BE2C (cell line): ENCODE measurements at regions not wholly inside any gene's neighbourhood (a gene's known extent, or its start where the extent isn't known, plus 50 kb on each side); places are given as distances from the start of the nearest gene placed in this dataset.

Source experiments
- DNase-seq: peaks from one replicate; pipeline ENCODE4 v3.0.0-alpha.2; 2020
- H3K27me3 ChIP-seq: fragments of 250-450 bp; sonication (Bioruptor Pico); 2 replicates; pipeline ENCODE4 v1.5.1; 2020; ENCODE audit warnings: mild to moderate bottlenecking
- H3K36me3 ChIP-seq: fragments of 250-450 bp; sonication (Bioruptor Pico); 2 replicates; pipeline ENCODE4 v1.5.1; 2020; ENCODE audit warnings: mild to moderate bottlenecking
- H3K4me1 ChIP-seq: fragments of 250-450 bp; sonication (Bioruptor Pico); 2 replicates; pipeline ENCODE4 v1.5.1; 2020
- H3K4me3 ChIP-seq: 2 replicates; pipeline ENCODE4 v1.5.1; 2011; ENCODE audit warnings: low read depth, low read length
- H3K9me3 ChIP-seq: fragments of 250-450 bp; sonication (Bioruptor Pico); 2 replicates; pipeline ENCODE4 v1.5.1; 2020
- CTCF ChIP-seq: IDR thresholded peaks from 2 replicates; pipeline ENCODE4 v1.5.1; 2012; ENCODE audit warnings: mild to moderate bottlenecking, low read depth, low read length

GRCh38 chr13:75214846-75215245, 267.1 kb downstream of the TBC1D4 start:
- no peak for DNase-seq
- TF ChIP-seq CTCF = no peak

GRCh38 chr13:75202981-75203380, 279.0 kb downstream of the TBC1D4 start:
- Histone ChIP-seq H3K27me3 (no peaks in the 10 kb centered on the region), H3K4me3 (no peak overlapping the region), H3K9me3 (no peaks in the 10 kb centered on the region), H3K36me3 (no peaks in the 10 kb centered on the region), H3K4me1 (no peaks in the 10 kb centered on the region)
- DNase-seq = no peak
- TF ChIP-seq CTCF = no peak

More at GRCh38 chr13:75214846-75215245, 267.1 kb downstream of the TBC1D4 start:
- no peak overlapping the region for H3K4me3 ChIP-seq
- no peaks in the 10 kb centered on the region for H3K4me1 ChIP-seq
- H3K9me3 ChIP-seq = no peaks in the 10 kb centered on the region
- H3K27me3 ChIP-seq = no peaks in the 10 kb centered on the region
- no peaks in the 10 kb centered on the region for H3K36me3 ChIP-seq

GRCh38 chr13:75197803-75198202, 284.2 kb downstream of the TBC1D4 start:
- H3K27me3 ChIP-seq = no peaks in the 10 kb centered on the region
- no peak overlapping the region for H3K4me3 ChIP-seq
- H3K4me1 ChIP-seq = no peaks in the 10 kb centered on the region
- no peak for TF ChIP-seq CTCF
- no peaks in the 10 kb centered on the region for H3K36me3 ChIP-seq
- DNase-seq = no peak
- no peaks in the 10 kb centered on the region for H3K9me3 ChIP-seq

- no peaks in the 10 kb centered on the region for H3K36me3 ChIP-seq
- no peak for DNase-seq
- no peaks in the 10 kb centered on the region for H3K4me1 ChIP-seq
- H3K9me3 ChIP-seq = no peaks in the 10 kb centered on the region
- no peak for TF ChIP-seq CTCF
- H3K4me3 ChIP-seq = no peak overlapping the region
- no peaks in the 10 kb centered on the region for H3K27me3 ChIP-seq
These were observed 285.7 kb downstream of the TBC1D4 start for GRCh38 chr13:75196147-75196837.

GRCh38 chr13:75195495-75196146, 286.3 kb downstream of the TBC1D4 start:
- H3K4me1 ChIP-seq = no peaks in the 10 kb centered on the region
- no peak for DNase-seq
- H3K27me3 ChIP-seq = no peaks in the 10 kb centered on the region
- no peak for TF ChIP-seq CTCF
- H3K4me3 ChIP-seq = no peak overlapping the region
- no peaks in the 10 kb centered on the region for H3K36me3 ChIP-seq
- no peaks in the 10 kb centered on the region for H3K9me3 ChIP-seq

- TF ChIP-seq CTCF = no peak
- Histone ChIP-seq H3K27me3 (no peaks in the 10 kb centered on the region), H3K36me3 (no peaks in the 10 kb centered on the region), H3K9me3 (no peaks in the 10 kb centered on the region), H3K4me3 (no peak overlapping the region), H3K4me1 (no peaks in the 10 kb centered on the region)
- DNase-seq = no peak
These were observed 287.1 kb downstream of the TBC1D4 start for GRCh38 chr13:75194717-75195462.
